Endodermal cell (in vitro differentiated cells): ENCODE measurements at regions not wholly inside any gene's neighbourhood (a gene's known extent, or its start where the extent isn't known, plus 50 kb on each side); places are given as distances from the start of the nearest gene placed in this dataset.

Experiments
- DNase-seq: peaks from one replicate; pipeline ENCODE4 v3.0.0-alpha.2; 2017
- H3K27ac ChIP-seq: 2 replicates; pipeline ENCODE4 v1.5.1; 2013; ENCODE audit warnings: mild to moderate bottlenecking, low read depth, low read length, moderate library complexity
- H3K27me3 ChIP-seq: 2 replicates; pipeline ENCODE4 v1.6.1; 2013; ENCODE audit warnings: mild to moderate bottlenecking, low read length, moderate library complexity; ENCODE audit not compliant: insufficient read depth, control insufficient read depth, poor library complexity, severe bottlenecking
- H3K36me3 ChIP-seq: 2 replicates; pipeline ENCODE4 v1.7.0; 2013; ENCODE audit warnings: mild to moderate bottlenecking, low read length, moderate library complexity; ENCODE audit not compliant: control insufficient read depth, insufficient read depth
- H3K4me1 ChIP-seq: one replicate; pipeline ENCODE4 v1.7.0; 2013; ENCODE audit warnings: low read length; ENCODE audit not compliant: control insufficient read depth, insufficient read depth
- H3K4me3 ChIP-seq: 2 replicates; pipeline ENCODE4 v1.5.1; 2013; ENCODE audit warnings: mild to moderate bottlenecking, low read length, moderate library complexity
- H3K9ac ChIP-seq: 2 replicates; pipeline ENCODE4 v1.6.1; 2013; ENCODE audit warnings: mild to moderate bottlenecking, low read length, moderate library complexity; ENCODE audit not compliant: poor library complexity, severe bottlenecking; ENCODE audit errors: extremely low read depth
- H3K9me3 ChIP-seq: 2 replicates; pipeline ENCODE4 v1.6.1; 2013; ENCODE audit warnings: mild to moderate bottlenecking, low read length, moderate library complexity; ENCODE audit not compliant: control insufficient read depth
- H3K27ac Mint-ChIP-seq: 2 replicates; pipeline ENCODE4 v1.8.0; 2020; ENCODE audit warnings: mixed read lengths
- H3K27me3 Mint-ChIP-seq: 2 replicates; pipeline ENCODE4 v1.8.0; 2021; ENCODE audit warnings: mild to moderate bottlenecking, mixed read lengths; ENCODE audit not compliant: insufficient read depth
- H3K36me3 Mint-ChIP-seq: 2 replicates; pipeline ENCODE4 v1.8.0; 2020; ENCODE audit warnings: low read depth, mixed read lengths
- H3K4me1 Mint-ChIP-seq: 2 replicates; pipeline ENCODE4 v1.8.0; 2020; ENCODE audit warnings: mixed read lengths
- H3K4me3 Mint-ChIP-seq: 2 replicates; pipeline ENCODE4 v1.8.0; 2020; ENCODE audit warnings: mild to moderate bottlenecking, moderate library complexity, mixed read lengths
- H3K9me3 Mint-ChIP-seq: 2 replicates; pipeline ENCODE4 v1.8.0; 2020; ENCODE audit warnings: mild to moderate bottlenecking, mixed read lengths
- CTCF ChIP-seq: fragments of 200-600 bp; sonication (generic); conservative IDR thresholded peaks from 2 replicates; pipeline ENCODE4 v1.5.0; 2021; ENCODE audit warnings: antibody characterized with exemption, mild to moderate bottlenecking
- WGBS, 2 experiments: methylation state at CpG; one replicate each; pipeline versions ENCODE4 v1.1.5 to v1.1.7; 2013; ENCODE audit warnings: missing lambda C conversion rate in 2 of 2, mixed read lengths in 1 of 2; ENCODE audit not compliant: insufficient coverage in 1 of 2, insufficient read length in 1 of 2; 5-methylcytosine and 5-hydroxymethylcytosine counted together

- Mint-ChIP-seq H3K27me3 (no peaks in the 10 kb centered on the region), H3K9me3 (peaks cover 16% of the 10 kb centered on the region), H3K36me3 (no peaks in the 10 kb centered on the region), H3K4me3 (no peak overlapping the region), H3K27ac (no peak overlapping the region), H3K4me1 (peaks cover 18% of the 10 kb centered on the region)
- H3K4me1 ChIP-seq = peaks cover 3% of the 10 kb centered on the region
- H3K4me3 ChIP-seq = no peak overlapping the region
- H3K27ac ChIP-seq = no peak overlapping the region
- DNase-seq = no peak
- no peaks in the 10 kb centered on the region for H3K27me3 ChIP-seq
- H3K36me3 ChIP-seq = no peaks in the 10 kb centered on the region
- peaks cover 10% of the 10 kb centered on the region for H3K9me3 ChIP-seq
- 90 to 92% methylated on average over 11 of the region's 11 CpGs for WGBS, 2 experiments
- TF ChIP-seq CTCF = peak; percentile 32
- no peak overlapping the region for H3K9ac ChIP-seq
Measured at GRCh38 chr6:6474170-6474920, 114.2 kb upstream of the LY86 start.

- Histone ChIP-seq H3K27ac (no peak overlapping the region), H3K36me3 (no peaks in the 10 kb centered on the region), H3K9ac (no peak overlapping the region), H3K4me1 (peaks cover 3% of the 10 kb centered on the region), H3K4me3 (peak overlapping the region; percentile 22), H3K9me3 (peaks cover 33% of the 10 kb centered on the region), H3K27me3 (no peaks in the 10 kb centered on the region)
- H3K4me1 Mint-ChIP-seq = peaks cover 18% of the 10 kb centered on the region
- H3K27ac Mint-ChIP-seq = no peak overlapping the region
- 87 to 93% methylated on average over 6 of the region's 6 CpGs for WGBS, 2 experiments
- no peak for TF ChIP-seq CTCF
- no peak overlapping the region for H3K4me3 Mint-ChIP-seq
- no peak for DNase-seq
- H3K36me3 Mint-ChIP-seq = no peaks in the 10 kb centered on the region
- H3K9me3 Mint-ChIP-seq = peaks cover 6% of the 10 kb centered on the region
- no peaks in the 10 kb centered on the region for H3K27me3 Mint-ChIP-seq
Measured at GRCh38 chr6:6479785-6480184, 108.7 kb upstream of the LY86 start.

- WGBS, 2 experiments = 80 to 95% methylated on average over 1 to 5 of the region's 5 CpGs
- Histone ChIP-seq H3K27me3 (no peaks in the 10 kb centered on the region), H3K9ac (no peak overlapping the region), H3K36me3 (no peaks in the 10 kb centered on the region), H3K4me1 (peaks cover 3% of the 10 kb centered on the region), H3K27ac (no peak overlapping the region), H3K4me3 (peak overlapping the region; percentile 5), H3K9me3 (peaks cover 33% of the 10 kb centered on the region)
- no peaks in the 10 kb centered on the region for H3K36me3 Mint-ChIP-seq
- no peak overlapping the region for H3K4me3 Mint-ChIP-seq
- TF ChIP-seq CTCF = no peak
- no peaks in the 10 kb centered on the region for H3K27me3 Mint-ChIP-seq
- H3K27ac Mint-ChIP-seq = no peak overlapping the region
- H3K9me3 Mint-ChIP-seq = peaks cover 6% of the 10 kb centered on the region
- peaks cover 13% of the 10 kb centered on the region for H3K4me1 Mint-ChIP-seq
- no peak for DNase-seq
Measured at GRCh38 chr6:6482256-6482655, 106.3 kb upstream of the LY86 start.
